ENCODE measurements at regions not wholly inside any gene's neighbourhood (a gene's known extent, or its start where the extent isn't known, plus 50 kb on each side); places are given as distances from the start of the nearest gene placed in this dataset.
A peak's percentile ranks its signal among the peaks of the same experiment; 100 is the strongest.

DNA sequence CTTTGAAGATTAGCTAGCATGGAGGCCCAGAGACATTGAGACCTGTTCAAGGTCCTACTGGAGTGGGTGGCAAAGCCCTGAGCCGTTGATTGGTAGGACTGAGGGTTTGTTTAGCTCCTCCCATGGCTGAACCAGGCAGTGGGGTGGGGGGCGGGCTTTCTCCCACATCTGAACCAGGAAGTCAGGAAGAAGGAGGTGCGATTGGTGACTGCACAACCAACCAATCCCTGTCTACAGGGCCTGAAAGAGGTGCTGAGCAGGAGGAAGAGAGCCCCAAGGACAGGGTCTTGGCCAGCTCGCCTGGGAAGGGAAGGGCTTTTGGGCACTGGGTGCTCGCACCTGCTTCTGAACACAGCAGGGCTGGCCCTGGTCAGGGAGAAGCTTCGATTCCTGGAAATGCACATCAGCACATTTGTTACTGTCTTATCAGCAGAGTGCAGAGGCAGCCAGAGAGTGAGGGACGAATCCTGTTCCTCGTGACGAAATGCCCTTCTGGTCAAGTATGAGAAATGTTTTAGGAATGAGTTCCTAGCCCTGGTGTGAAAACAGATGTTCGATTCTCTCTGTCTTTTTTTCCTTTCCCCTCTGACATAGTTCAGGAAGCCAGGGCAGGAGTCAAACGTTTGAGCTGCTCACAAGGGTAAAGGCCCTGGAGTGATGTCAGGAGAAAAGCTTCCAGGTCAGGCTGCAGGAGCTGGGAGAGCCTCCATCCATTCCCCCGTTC is 294.8 kb upstream of the KLF4 start:
- peak; percentile 59 for TF ChIP-seq POLR2A (IDR thresholded peaks at IDR 0.05; ENCODE audit: low read length)
- peak; percentile 76 for TF ChIP-seq GATA1 (IDR thresholded peaks at IDR 0.05; ENCODE audit: low read depth, low read length)

All from erythroblast (primary cell).